ENCODE measurements at regions not wholly inside any gene's neighbourhood (a gene's known extent, or its start where the extent isn't known, plus 50 kb on each side); places are given as distances from the start of the nearest gene placed in this dataset.

DNA sequence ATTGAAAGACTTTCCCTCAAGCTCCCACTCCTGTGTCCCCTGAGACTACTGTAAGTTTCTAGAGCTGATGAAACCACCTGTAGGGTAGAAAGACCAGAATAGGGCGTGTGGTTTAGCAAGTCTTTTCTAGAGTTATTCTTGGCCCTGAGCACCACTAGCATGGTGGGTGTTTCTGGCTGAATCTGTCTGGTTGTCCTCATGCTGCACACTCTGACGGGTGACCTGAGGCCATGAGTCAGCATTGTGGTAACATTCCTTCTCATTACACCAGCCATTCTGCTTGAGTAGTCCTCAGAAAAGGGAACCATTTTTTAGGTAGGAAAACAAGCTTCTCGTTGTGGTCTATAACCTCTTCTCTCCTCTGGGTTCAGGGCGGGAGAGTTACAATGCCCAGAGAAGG, 250.3 kb downstream of the SNX13 start:
- no peak overlapping the region for H3K4me3 ChIP-seq (ENCODE audit: low read depth, low read length)
- POLR2A ChIA-PET = no interaction called here
- peak; percentile 43 for DNase-seq (ENCODE audit: low read depth, low spot score)
- CTCF ChIA-PET = interaction anchor here (2.4 kb wide), 1 partner anchor 9 kb away, joined by 10 read pairs; no protein-coding TSS in a partner anchor
- TF ChIP-seq, protein P1, sequence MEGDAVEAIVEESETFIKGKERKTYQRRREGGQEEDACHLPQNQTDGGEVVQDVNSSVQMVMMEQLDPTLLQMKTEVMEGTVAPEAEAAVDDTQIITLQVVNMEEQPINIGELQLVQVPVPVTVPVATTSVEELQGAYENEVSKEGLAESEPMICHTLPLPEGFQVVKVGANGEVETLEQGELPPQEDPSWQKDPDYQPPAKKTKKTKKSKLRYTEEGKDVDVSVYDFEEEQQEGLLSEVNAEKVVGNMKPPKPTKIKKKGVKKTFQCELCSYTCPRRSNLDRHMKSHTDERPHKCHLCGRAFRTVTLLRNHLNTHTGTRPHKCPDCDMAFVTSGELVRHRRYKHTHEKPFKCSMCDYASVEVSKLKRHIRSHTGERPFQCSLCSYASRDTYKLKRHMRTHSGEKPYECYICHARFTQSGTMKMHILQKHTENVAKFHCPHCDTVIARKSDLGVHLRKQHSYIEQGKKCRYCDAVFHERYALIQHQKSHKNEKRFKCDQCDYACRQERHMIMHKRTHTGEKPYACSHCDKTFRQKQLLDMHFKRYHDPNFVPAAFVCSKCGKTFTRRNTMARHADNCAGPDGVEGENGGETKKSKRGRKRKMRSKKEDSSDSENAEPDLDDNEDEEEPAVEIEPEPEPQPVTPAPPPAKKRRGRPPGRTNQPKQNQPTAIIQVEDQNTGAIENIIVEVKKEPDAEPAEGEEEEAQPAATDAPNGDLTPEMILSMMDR (IDR thresholded peaks at IDR 0.05; ENCODE audit: low read depth, low read length) = no peak
- no peaks in the 10 kb centered on the region for H3K27me3 ChIP-seq (ENCODE audit: control insufficient read depth, insufficient read depth, low read length)
- H3K9me3 ChIP-seq (ENCODE audit: control insufficient read depth, insufficient read depth, low read length) = peaks cover 3% of the 10 kb centered on the region; the same call in 1 of the 2 replicates
- no peak overlapping the region for H3K27ac ChIP-seq (ENCODE audit: low read depth, low read length)

DNA sequence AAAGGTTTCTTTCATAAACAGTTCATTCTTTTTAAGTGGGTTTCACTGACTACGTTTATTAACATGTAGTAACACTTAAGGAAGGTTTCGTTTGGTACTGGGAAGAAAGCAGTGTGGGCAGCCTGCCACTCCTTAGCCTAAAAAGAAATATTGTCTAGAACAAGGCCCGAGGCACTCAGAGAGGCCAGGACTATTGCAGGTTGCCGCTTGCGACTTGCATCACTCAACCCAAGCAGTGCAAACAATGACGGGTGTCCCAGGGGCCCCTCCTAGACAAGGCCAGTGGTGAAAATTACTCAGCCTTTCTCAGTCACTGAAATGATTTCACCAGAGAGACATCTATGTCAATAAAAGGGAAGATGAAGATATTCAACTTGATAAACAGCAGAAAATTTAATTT, 243.9 kb downstream of the SNX13 start:
- Histone ChIP-seq H3K27me3 (ENCODE audit: control insufficient read depth, insufficient read depth, low read length) (no peaks in the 10 kb centered on the region), H3K4me3 (ENCODE audit: low read depth, low read length) (no peak overlapping the region), H3K9me3 (ENCODE audit: control insufficient read depth, insufficient read depth, low read length) (peaks cover 8% of the 10 kb centered on the region; the same call in 1 of the 2 replicates), H3K27ac (ENCODE audit: low read depth, low read length) (no peak overlapping the region)
- DNase-seq (ENCODE audit: low read depth, low spot score) = no peak
- POLR2A ChIA-PET = no interaction called here
- CTCF ChIA-PET = no interaction called here
- TF ChIP-seq, protein P1 (IDR thresholded peaks at IDR 0.05; ENCODE audit: low read depth, low read length) = no peak

DNA sequence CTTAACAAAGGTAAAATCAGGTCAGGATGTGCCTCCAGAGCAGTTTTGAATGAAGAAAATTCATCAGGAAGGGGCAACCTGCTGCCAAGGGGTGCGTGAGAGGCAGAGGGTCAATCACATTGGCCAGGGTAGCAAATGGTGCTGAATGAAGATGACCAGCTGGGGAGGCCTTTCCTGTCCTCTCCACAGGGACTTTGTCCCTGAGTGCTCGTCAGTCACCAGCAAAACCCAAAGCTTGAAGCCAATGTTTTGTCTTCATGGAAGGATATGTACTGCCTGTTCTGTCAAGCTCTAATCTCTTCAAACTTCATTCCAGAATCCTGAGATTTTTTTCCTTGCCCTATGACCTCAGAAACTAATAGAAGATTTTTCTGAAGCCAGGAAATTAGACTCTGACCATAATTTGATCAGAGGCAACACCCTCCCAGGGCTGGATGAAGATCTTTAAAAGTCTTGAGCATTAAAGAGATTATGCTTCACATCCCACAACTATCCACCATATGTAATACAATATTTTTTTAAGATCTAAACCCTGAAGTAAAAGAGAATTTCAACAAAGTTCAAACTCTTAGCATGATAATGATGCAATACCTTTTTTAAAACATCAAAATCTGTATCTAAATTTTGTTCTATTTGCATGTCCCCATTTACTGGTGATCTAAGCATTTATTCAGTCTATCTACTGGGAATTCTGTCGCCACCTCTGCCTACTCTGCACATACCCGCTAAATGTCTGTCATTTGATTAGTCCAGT, 243.0 kb downstream of the SNX13 start:
- Histone ChIP-seq H3K4me3 (ENCODE audit: low read depth, low read length) (no peak overlapping the region), H3K27ac (ENCODE audit: low read depth, low read length) (no peak overlapping the region), H3K9me3 (ENCODE audit: control insufficient read depth, insufficient read depth, low read length) (peaks cover 8% of the 10 kb centered on the region; the same call in 1 of the 2 replicates), H3K27me3 (ENCODE audit: control insufficient read depth, insufficient read depth, low read length) (no peaks in the 10 kb centered on the region)
- CTCF ChIA-PET = no interaction called here
- TF ChIP-seq, protein P1 (IDR thresholded peaks at IDR 0.05; ENCODE audit: low read depth, low read length) = no peak
- DNase-seq (ENCODE audit: low read depth, low spot score) = no peak
- POLR2A ChIA-PET = no interaction called here

DNA sequence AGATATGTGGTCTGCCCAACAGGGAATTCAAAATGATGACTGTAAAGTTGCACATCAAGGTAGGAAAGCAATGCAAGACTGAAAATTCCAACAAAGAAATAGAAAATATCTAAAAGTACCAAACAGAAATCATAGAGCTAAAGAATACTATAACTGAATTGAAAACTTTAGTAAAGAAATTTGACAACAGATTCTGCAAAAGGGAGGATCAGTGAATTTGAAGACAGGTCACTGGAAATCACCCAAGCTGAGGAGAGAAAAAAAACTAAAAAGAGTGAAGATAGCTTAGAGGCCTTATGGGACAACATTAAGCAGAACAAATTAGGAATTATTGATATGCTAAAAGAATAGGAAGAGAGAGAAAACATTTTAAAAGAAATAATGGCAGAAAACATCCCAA, 240.6 kb downstream of the SNX13 start:
- ChIA-PET POLR2A (no interaction called here), CTCF (no interaction called here)
- H3K27me3 ChIP-seq (ENCODE audit: control insufficient read depth, insufficient read depth, low read length) = no peaks in the 10 kb centered on the region
- peaks cover 8% of the 10 kb centered on the region; the same call in 1 of the 2 replicates for H3K9me3 ChIP-seq (ENCODE audit: control insufficient read depth, insufficient read depth, low read length)
- TF ChIP-seq, protein P1 (IDR thresholded peaks at IDR 0.05; ENCODE audit: low read depth, low read length) = no peak
- H3K4me3 ChIP-seq (ENCODE audit: low read depth, low read length) = no peak overlapping the region
- no peak for DNase-seq (ENCODE audit: low read depth, low spot score)
- no peak overlapping the region for H3K27ac ChIP-seq (ENCODE audit: low read depth, low read length)

DNA sequence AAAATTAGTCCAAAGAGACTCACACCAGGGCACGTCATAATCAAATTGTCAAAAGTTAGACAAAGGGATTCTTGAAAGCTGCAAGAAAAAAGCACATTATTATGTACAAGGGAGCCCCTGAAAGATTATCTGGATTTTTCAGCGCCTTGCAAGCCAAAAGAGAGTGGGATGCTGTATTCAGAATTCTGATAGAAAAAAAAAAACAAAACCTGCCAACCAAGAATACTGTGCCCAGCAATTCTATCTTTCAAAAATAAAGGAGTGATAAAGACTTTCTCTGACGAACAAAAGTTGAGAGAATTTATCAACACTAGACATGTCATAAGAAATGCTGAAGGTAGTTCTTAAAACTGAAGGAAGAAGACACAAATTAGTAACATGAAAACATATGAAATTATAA, 240.2 kb downstream of the SNX13 start:
- Histone ChIP-seq H3K27ac (ENCODE audit: low read depth, low read length) (no peak overlapping the region), H3K27me3 (ENCODE audit: control insufficient read depth, insufficient read depth, low read length) (no peaks in the 10 kb centered on the region), H3K4me3 (ENCODE audit: low read depth, low read length) (no peak overlapping the region), H3K9me3 (ENCODE audit: control insufficient read depth, insufficient read depth, low read length) (peaks cover 8% of the 10 kb centered on the region; the same call in 1 of the 2 replicates)
- no peak for DNase-seq (ENCODE audit: low read depth, low spot score)
- CTCF ChIA-PET = no interaction called here
- POLR2A ChIA-PET = no interaction called here
- TF ChIP-seq, protein P1 (IDR thresholded peaks at IDR 0.05; ENCODE audit: low read depth, low read length) = no peak
